Globus pallidus (tissue), 1 donor: ENCODE measurements at regions not wholly inside any gene's neighbourhood (a gene's known extent, or its start where the extent isn't known, plus 50 kb on each side); places are given as distances from the start of the nearest gene placed in this dataset.
"Not testable (repeated sequence)": the region's sequence is repeated elsewhere in the genome, so short reads cannot be mapped to it uniquely, and the experiment has no call there.

Source experiments
- DNase-seq: peaks from one replicate; pipeline ENCODE4 v3.0.0-alpha.2; 2015; ENCODE audit warnings: low spot score

DNA sequence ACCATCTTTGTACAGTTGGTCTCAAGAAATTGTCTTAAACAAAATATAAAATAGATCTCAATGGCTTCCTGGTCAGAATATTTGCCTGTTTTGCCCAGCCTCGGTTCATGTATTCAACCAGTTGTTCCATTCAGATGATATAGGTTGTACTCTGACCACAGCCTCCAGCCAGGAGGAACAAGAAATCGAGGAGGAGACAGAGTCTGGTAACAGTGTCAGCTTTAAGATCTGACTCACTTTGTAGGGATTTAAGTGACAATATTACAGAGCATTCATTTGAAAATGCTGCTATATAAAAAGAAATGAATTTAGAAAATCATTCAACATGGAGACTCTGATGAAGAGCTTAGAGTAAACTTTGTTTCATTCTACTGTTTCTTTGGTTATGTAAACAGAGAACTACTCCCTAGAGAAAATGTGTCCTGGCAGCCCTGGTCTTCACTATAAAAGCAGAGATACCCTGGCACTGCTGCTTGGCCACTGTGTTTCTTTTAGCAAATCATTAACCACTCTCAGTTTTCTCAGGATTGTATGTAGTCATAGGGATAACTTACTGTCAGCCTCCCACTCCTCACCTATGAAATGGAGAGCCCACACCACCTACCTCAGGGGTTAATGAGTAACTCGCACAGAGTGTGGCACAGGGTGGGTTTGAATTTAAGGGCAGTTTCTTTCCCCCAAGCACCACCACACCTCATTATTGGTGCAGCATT lies 53.5 kb downstream of the PAGE2 start:
- no peak for DNase-seq

- DNase-seq = no peak
These were observed 54.1 kb downstream of the PAGE2 start for GRCh38 chrX:55142919-55143310.

- no peak for DNase-seq
These were observed 54.8 kb downstream of the PAGE2 start for GRCh38 chrX:55143621-55144020.

DNA sequence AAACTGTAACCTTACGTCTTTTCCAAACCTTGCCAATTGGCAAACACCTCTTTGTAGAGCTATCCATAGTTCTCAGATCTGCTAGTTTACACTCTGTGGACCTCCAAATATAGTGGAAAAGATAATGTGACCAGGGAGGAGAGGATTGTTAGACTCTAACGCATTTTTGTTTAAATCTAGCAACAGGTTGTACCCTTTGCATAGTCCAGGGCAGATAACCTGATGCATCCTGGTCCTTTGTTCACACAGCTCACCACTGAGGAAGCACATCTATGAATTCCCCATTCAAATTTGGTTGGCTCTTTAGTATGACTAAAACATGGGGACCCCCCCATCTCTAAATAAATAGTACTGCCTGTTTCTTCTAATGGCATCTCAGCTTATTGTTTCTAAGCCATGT lies 55.9 kb downstream of the PAGE2 start:
- DNase-seq = no peak

- no peak for DNase-seq
These were observed 60.4 kb downstream of the PAGE2 start for GRCh38 chrX:55149242-55149641.

- DNase-seq = no peak
These were observed 62.4 kb downstream of the PAGE2 start for GRCh38 chrX:55151199-55151598.

GRCh38 chrX:55159551-55159950 lies 60.6 kb upstream of the PAGE5 start:
- no peak for DNase-seq

GRCh38 chrX:55160685-55161552 lies 59.2 kb upstream of the PAGE5 start:
- peak; percentile 89 for DNase-seq

DNA sequence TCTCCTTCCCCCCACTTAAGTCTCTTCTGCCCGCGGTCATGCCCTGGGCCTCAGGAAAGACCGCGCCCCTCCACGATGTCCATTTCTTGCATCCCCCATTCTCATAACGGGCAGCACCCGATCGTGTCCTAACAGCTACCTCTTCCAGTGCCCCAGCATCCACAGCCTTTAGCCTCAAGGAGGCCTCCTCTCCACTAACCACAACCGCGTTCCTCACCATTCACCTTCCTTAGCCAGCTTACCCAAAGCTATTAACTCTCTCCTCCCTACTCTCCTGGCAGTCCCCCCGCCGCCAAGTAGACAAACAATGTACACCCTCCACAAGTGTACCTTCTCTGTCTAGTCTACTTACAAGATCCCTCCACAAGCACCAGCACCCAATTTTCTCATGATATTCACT lies 58.6 kb upstream of the PAGE5 start:
- DNase-seq = no peak

DNA sequence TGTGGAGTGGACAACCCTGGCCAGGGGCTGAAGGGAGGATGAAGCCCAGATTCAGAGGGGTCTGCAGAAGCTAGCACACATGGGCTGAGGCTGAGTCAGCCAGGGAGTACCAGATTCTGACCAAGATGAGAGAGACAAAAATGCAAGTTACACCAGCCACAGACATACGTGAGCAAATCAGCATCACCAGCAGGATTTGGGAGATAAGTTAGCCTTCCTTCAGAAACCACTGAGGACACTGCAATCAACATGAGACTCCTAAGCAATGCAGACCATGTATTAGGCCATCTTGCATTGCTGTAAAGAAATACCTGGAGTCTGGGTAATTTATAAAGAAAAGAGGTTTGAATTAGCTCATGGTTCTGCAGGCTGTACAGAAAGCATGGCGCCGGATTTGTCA lies 57.0 kb upstream of the PAGE5 start:
- DNase-seq = no peak

- not testable (repeated sequence) for DNase-seq
These were observed 55.1 kb upstream of the PAGE5 start for GRCh38 chrX:55165026-55165425.

DNA sequence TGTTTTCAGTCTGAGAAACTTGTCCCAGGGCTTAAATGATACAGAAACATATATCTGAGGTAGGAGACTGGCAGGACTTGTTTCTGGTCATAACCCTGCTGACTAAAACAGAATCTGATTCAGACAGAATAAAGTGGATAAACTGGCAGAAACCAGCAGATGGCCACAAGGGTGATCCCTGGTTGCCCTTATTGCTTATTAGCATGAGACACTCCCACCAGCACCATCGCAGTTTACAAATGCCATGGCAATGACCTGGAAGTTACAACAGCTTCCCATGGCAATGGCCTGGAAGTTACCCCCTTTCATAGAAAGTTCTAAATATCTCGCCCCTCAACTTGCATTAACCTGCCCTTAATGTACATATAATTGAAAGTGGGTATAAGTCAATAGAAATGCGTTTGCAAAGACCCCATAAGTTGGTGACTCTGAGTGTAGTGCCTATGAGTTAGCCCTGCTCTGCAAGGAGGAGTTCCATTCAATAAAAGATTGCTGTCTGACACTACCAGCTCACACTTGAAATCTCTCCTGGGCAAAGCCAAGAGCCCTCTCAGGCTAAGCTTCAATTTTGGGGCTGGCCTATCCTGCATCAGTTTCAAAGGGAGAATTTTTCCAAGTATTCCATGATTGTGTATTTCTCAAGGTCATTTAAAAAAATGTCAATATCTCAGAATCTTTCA lies 52.9 kb upstream of the PAGE5 start:
- DNase-seq = no peak

GRCh38 chrX:55167901-55168300 lies 52.2 kb upstream of the PAGE5 start:
- DNase-seq = no peak

DNA sequence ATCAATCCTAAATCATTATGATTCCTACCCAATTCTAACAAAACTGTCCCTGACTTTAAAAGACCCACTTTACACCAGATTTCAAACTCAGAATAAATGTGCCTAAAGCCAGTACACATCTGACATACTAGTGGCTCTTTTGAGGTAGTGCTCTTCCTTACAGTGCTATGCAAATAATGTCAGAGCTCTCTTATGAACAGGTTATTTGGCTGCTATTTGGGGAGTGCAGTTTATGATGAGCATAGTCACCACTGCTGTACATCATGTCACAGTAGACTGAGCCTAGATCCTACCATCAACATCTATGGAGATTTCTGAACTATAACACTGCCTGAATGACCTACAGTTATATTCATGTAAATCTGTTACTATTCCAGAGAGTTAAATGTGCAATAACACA lies 50.4 kb upstream of the PAGE5 start:
- no peak for DNase-seq
